ENCODE measurements at regions not wholly inside any gene's neighbourhood (a gene's known extent, or its start where the extent isn't known, plus 50 kb on each side); places are given as distances from the start of the nearest gene placed in this dataset.

- Mint-ChIP-seq H3K36me3 (ENCODE audit: low read depth) (no peaks in the 10 kb centered on the region), H3K4me3 (no peak overlapping the region), H3K4me1 (ENCODE audit: low read depth) (peaks cover 2% of the 10 kb centered on the region), H3K27ac (no peak overlapping the region), H3K9me3 (no peaks in the 10 kb centered on the region), H3K27me3 (ENCODE audit: low read depth) (peaks cover 19% of the 10 kb centered on the region)
- CTCF ChIA-PET = interaction anchor here (0.8 kb wide), 1 partner anchor 1845 kb away, joined by 3 read pairs; no protein-coding TSS in a partner anchor
- no peak for DNase-seq
- intact Hi-C loops (cut with micrococcal nuclease) = no loop called here
Observed at GRCh38 chr1:67893126-67893495, 59.8 kb upstream of the GNG12 start.

- H3K36me3 Mint-ChIP-seq (ENCODE audit: low read depth) = no peaks in the 10 kb centered on the region
- CTCF ChIA-PET = interaction anchor here (0.8 kb wide), 1 partner anchor 1845 kb away, joined by 3 read pairs; no protein-coding TSS in a partner anchor
- H3K27ac Mint-ChIP-seq = no peak overlapping the region
Observed at GRCh38 chr1:67892476-67893125, 59.3 kb upstream of the GNG12 start.

GRCh38 chr1:67890857-67891256 is 57.6 kb upstream of the GNG12 start:
- Mint-ChIP-seq H3K4me1 (ENCODE audit: low read depth) (peaks cover 2% of the 10 kb centered on the region), H3K36me3 (ENCODE audit: low read depth) (no peaks in the 10 kb centered on the region), H3K9me3 (no peaks in the 10 kb centered on the region), H3K27ac (no peak overlapping the region), H3K4me3 (no peak overlapping the region), H3K27me3 (ENCODE audit: low read depth) (peaks cover 10% of the 10 kb centered on the region)
- DNase-seq = no peak
- CTCF ChIA-PET = interaction anchor here (1.7 kb wide), 1 partner anchor 124 kb away, joined by 5 read pairs; no protein-coding TSS in a partner anchor
- intact Hi-C loops (cut with micrococcal nuclease) = no loop called here

More at GRCh38 chr1:67892476-67893125, 59.3 kb upstream of the GNG12 start:
- intact Hi-C loops (cut with micrococcal nuclease) = no loop called here
- H3K27me3 Mint-ChIP-seq (ENCODE audit: low read depth) = peaks cover 19% of the 10 kb centered on the region
- no peak overlapping the region for H3K4me3 Mint-ChIP-seq
- no peak for DNase-seq
- H3K9me3 Mint-ChIP-seq = no peaks in the 10 kb centered on the region
- H3K4me1 Mint-ChIP-seq (ENCODE audit: low read depth) = peaks cover 2% of the 10 kb centered on the region

- CTCF ChIA-PET = interaction anchor here (0.6 to 1.7 kb wide), 2 partner anchors 30 to 123 kb away, joined by 3 to 5 read pairs; no protein-coding TSS in a partner anchor
- intact Hi-C loops (cut with micrococcal nuclease) = no loop called here
- no peaks in the 10 kb centered on the region for H3K9me3 Mint-ChIP-seq
- peaks cover 2% of the 10 kb centered on the region for H3K4me1 Mint-ChIP-seq (ENCODE audit: low read depth)
- no peak overlapping the region for H3K27ac Mint-ChIP-seq
- DNase-seq = peak; percentile 11
- H3K27me3 Mint-ChIP-seq (ENCODE audit: low read depth) = peaks cover 12% of the 10 kb centered on the region
- H3K36me3 Mint-ChIP-seq (ENCODE audit: low read depth) = no peaks in the 10 kb centered on the region
- no peak overlapping the region for H3K4me3 Mint-ChIP-seq
Observed at GRCh38 chr1:67889953-67890567, 56.8 kb upstream of the GNG12 start.

- peaks cover 2% of the 10 kb centered on the region for H3K4me1 Mint-ChIP-seq (ENCODE audit: low read depth)
- H3K4me3 Mint-ChIP-seq = no peak overlapping the region
- no peak for DNase-seq
- CTCF ChIA-PET = interaction anchor here (0.6 to 1.7 kb wide), 2 partner anchors 30 to 123 kb away, joined by 3 to 5 read pairs; no protein-coding TSS in a partner anchor
- peaks cover 12% of the 10 kb centered on the region for H3K27me3 Mint-ChIP-seq (ENCODE audit: low read depth)
- no peak overlapping the region for H3K27ac Mint-ChIP-seq
- H3K9me3 Mint-ChIP-seq = no peaks in the 10 kb centered on the region
- intact Hi-C loops (cut with micrococcal nuclease) = no loop called here
- H3K36me3 Mint-ChIP-seq (ENCODE audit: low read depth) = no peaks in the 10 kb centered on the region
Observed at GRCh38 chr1:67889466-67889865, 56.2 kb upstream of the GNG12 start.

GRCh38 chr1:67888216-67889106 is 55.2 kb upstream of the GNG12 start:
- intact Hi-C loops (cut with micrococcal nuclease) = no loop called here
- CTCF ChIA-PET = no interaction called here
- Mint-ChIP-seq H3K9me3 (no peaks in the 10 kb centered on the region), H3K4me3 (no peak overlapping the region), H3K27ac (no peak overlapping the region), H3K4me1 (ENCODE audit: low read depth) (peaks cover 2% of the 10 kb centered on the region), H3K27me3 (ENCODE audit: low read depth) (peaks cover 12% of the 10 kb centered on the region), H3K36me3 (ENCODE audit: low read depth) (no peaks in the 10 kb centered on the region)
- DNase-seq = no peak

- peaks cover 14% of the 10 kb centered on the region for H3K27me3 Mint-ChIP-seq (ENCODE audit: low read depth)
- no peaks in the 10 kb centered on the region for H3K36me3 Mint-ChIP-seq (ENCODE audit: low read depth)
Observed at GRCh38 chr1:67887146-67887545, 53.9 kb upstream of the GNG12 start.

GRCh38 chr1:67886076-67886475 is 52.8 kb upstream of the GNG12 start:
- Mint-ChIP-seq H3K4me1 (ENCODE audit: low read depth) (peaks cover 2% of the 10 kb centered on the region), H3K27ac (no peak overlapping the region), H3K4me3 (no peak overlapping the region), H3K36me3 (ENCODE audit: low read depth) (no peaks in the 10 kb centered on the region), H3K27me3 (ENCODE audit: low read depth) (peaks cover 7% of the 10 kb centered on the region), H3K9me3 (no peaks in the 10 kb centered on the region)
- CTCF ChIA-PET = interaction anchor here (0.6 kb wide), 1 partner anchor 13 kb away, joined by 3 read pairs; no protein-coding TSS in a partner anchor
- DNase-seq = no peak
- intact Hi-C loops (cut with micrococcal nuclease) = no loop called here

More at GRCh38 chr1:67887146-67887545, 53.9 kb upstream of the GNG12 start:
- Mint-ChIP-seq H3K9me3 (no peaks in the 10 kb centered on the region), H3K4me1 (ENCODE audit: low read depth) (peaks cover 2% of the 10 kb centered on the region), H3K27ac (no peak overlapping the region), H3K4me3 (no peak overlapping the region)
- CTCF ChIA-PET = no interaction called here
- DNase-seq = no peak
- intact Hi-C loops (cut with micrococcal nuclease) = no loop called here

- Mint-ChIP-seq H3K27me3 (ENCODE audit: low read depth) (peaks cover 7% of the 10 kb centered on the region), H3K9me3 (no peaks in the 10 kb centered on the region)
Observed at GRCh38 chr1:67883069-67883468, 49.8 kb upstream of the GNG12 start.

More at GRCh38 chr1:67883069-67883468, 49.8 kb upstream of the GNG12 start:
- DNase-seq = no peak
- H3K4me3 Mint-ChIP-seq = no peak overlapping the region
- no peaks in the 10 kb centered on the region for H3K36me3 Mint-ChIP-seq (ENCODE audit: low read depth)
- CTCF ChIA-PET = no interaction called here
- H3K4me1 Mint-ChIP-seq (ENCODE audit: low read depth) = no peaks in the 10 kb centered on the region
- intact Hi-C loops (cut with micrococcal nuclease) = no loop called here
- no peak overlapping the region for H3K27ac Mint-ChIP-seq
